Activated naive CD8-positive, alpha-beta T cell (primary cell): ENCODE measurements at regions not wholly inside any gene's neighbourhood (a gene's known extent, or its start where the extent isn't known, plus 50 kb on each side); places are given as distances from the start of the nearest gene placed in this dataset.
"Not testable (repeated sequence)": the region's sequence is repeated elsewhere in the genome, so short reads cannot be mapped to it uniquely, and the experiment has no call there.

Source experiments
- H3K27ac Mint-ChIP-seq: one replicate; pipeline ENCODE4 v1.8.0; 2021; ENCODE audit warnings: mixed read lengths
- H3K27me3 Mint-ChIP-seq: one replicate; pipeline ENCODE4 v1.8.0; 2021; ENCODE audit warnings: mixed read lengths
- H3K36me3 Mint-ChIP-seq: one replicate; pipeline ENCODE4 v1.8.0; 2021; ENCODE audit warnings: mixed read lengths
- H3K4me1 Mint-ChIP-seq: one replicate; pipeline ENCODE4 v1.8.0; 2021; ENCODE audit warnings: low read depth, mixed read lengths
- H3K4me3 Mint-ChIP-seq: one replicate; pipeline ENCODE4 v1.8.0; 2021; ENCODE audit warnings: mild to moderate bottlenecking, mixed read lengths
- H3K9me3 Mint-ChIP-seq: one replicate; pipeline ENCODE4 v1.8.0; 2021; ENCODE audit warnings: low read depth, mixed read lengths

- H3K27me3 Mint-ChIP-seq, H3K9me3 Mint-ChIP-seq, H3K4me3 Mint-ChIP-seq, H3K27ac Mint-ChIP-seq, H3K36me3 Mint-ChIP-seq, H3K4me1 Mint-ChIP-seq: not testable (repeated sequence)
These were observed 198.5 kb downstream of the LRRC70 start for GRCh38 chr5:62777081-62777480.

GRCh38 chr5:62776592-62776991 is 198.0 kb downstream of the LRRC70 start:
- H3K4me1 Mint-ChIP-seq, H3K27me3 Mint-ChIP-seq, H3K9me3 Mint-ChIP-seq, H3K27ac Mint-ChIP-seq, H3K4me3 Mint-ChIP-seq, H3K36me3 Mint-ChIP-seq: not testable (repeated sequence)

- H3K36me3 Mint-ChIP-seq = no peaks in the 10 kb centered on the region
- H3K9me3 Mint-ChIP-seq = no peaks in the 10 kb centered on the region
- peaks cover 3% of the 10 kb centered on the region for H3K27me3 Mint-ChIP-seq
- H3K4me3 Mint-ChIP-seq = no peak overlapping the region
- H3K27ac Mint-ChIP-seq = no peak overlapping the region
- no peaks in the 10 kb centered on the region for H3K4me1 Mint-ChIP-seq
These were observed 194.8 kb downstream of the LRRC70 start for GRCh38 chr5:62773460-62773859.

- no peak overlapping the region for H3K27ac Mint-ChIP-seq
- H3K36me3 Mint-ChIP-seq = no peaks in the 10 kb centered on the region
- H3K4me3 Mint-ChIP-seq = no peak overlapping the region
- H3K27me3 Mint-ChIP-seq = peaks cover 3% of the 10 kb centered on the region
- no peaks in the 10 kb centered on the region for H3K9me3 Mint-ChIP-seq
- H3K4me1 Mint-ChIP-seq = no peaks in the 10 kb centered on the region
These were observed 192.7 kb downstream of the LRRC70 start for GRCh38 chr5:62771341-62771740.

- Mint-ChIP-seq H3K4me1 (no peaks in the 10 kb centered on the region), H3K27ac (no peak overlapping the region), H3K9me3 (no peaks in the 10 kb centered on the region), H3K4me3 (no peak overlapping the region), H3K27me3 (peaks cover 3% of the 10 kb centered on the region), H3K36me3 (no peaks in the 10 kb centered on the region)
These were observed 189.0 kb downstream of the LRRC70 start for GRCh38 chr5:62767650-62768049.

GRCh38 chr5:62767077-62767476 is 188.5 kb downstream of the LRRC70 start:
- Mint-ChIP-seq H3K4me1 (no peaks in the 10 kb centered on the region), H3K36me3 (no peaks in the 10 kb centered on the region), H3K4me3 (no peak overlapping the region), H3K27me3 (peaks cover 3% of the 10 kb centered on the region), H3K9me3 (no peaks in the 10 kb centered on the region), H3K27ac (no peak overlapping the region)

GRCh38 chr5:62762503-62762902 is 183.9 kb downstream of the LRRC70 start:
- H3K4me1 Mint-ChIP-seq = no peaks in the 10 kb centered on the region
- no peaks in the 10 kb centered on the region for H3K9me3 Mint-ChIP-seq
- H3K27me3 Mint-ChIP-seq = no peaks in the 10 kb centered on the region
- H3K36me3 Mint-ChIP-seq = no peaks in the 10 kb centered on the region
- H3K4me3 Mint-ChIP-seq = no peak overlapping the region
- H3K27ac Mint-ChIP-seq = no peak overlapping the region

GRCh38 chr5:62757686-62758085 is 179.1 kb downstream of the LRRC70 start:
- not testable (repeated sequence) for H3K9me3 Mint-ChIP-seq, H3K4me1 Mint-ChIP-seq, H3K27me3 Mint-ChIP-seq, H3K27ac Mint-ChIP-seq, H3K4me3 Mint-ChIP-seq, H3K36me3 Mint-ChIP-seq

GRCh38 chr5:62752998-62753367 is 174.4 kb downstream of the LRRC70 start:
- H3K9me3 Mint-ChIP-seq, H3K36me3 Mint-ChIP-seq, H3K27me3 Mint-ChIP-seq, H3K4me1 Mint-ChIP-seq, H3K4me3 Mint-ChIP-seq, H3K27ac Mint-ChIP-seq: not testable (repeated sequence)

GRCh38 chr5:62752056-62752997 is 173.7 kb downstream of the LRRC70 start:
- H3K27ac Mint-ChIP-seq, H3K36me3 Mint-ChIP-seq, H3K27me3 Mint-ChIP-seq, H3K9me3 Mint-ChIP-seq, H3K4me1 Mint-ChIP-seq, H3K4me3 Mint-ChIP-seq: not testable (repeated sequence)

- no peaks in the 10 kb centered on the region for H3K36me3 Mint-ChIP-seq
- H3K4me3 Mint-ChIP-seq = no peak overlapping the region
- H3K4me1 Mint-ChIP-seq = no peaks in the 10 kb centered on the region
- no peaks in the 10 kb centered on the region for H3K9me3 Mint-ChIP-seq
- H3K27ac Mint-ChIP-seq = no peak overlapping the region
- H3K27me3 Mint-ChIP-seq = no peaks in the 10 kb centered on the region
These were observed 163.6 kb downstream of the LRRC70 start for GRCh38 chr5:62742207-62742606.

GRCh38 chr5:62741761-62742160 is 163.1 kb downstream of the LRRC70 start:
- no peaks in the 10 kb centered on the region for H3K4me1 Mint-ChIP-seq
- peaks cover 2% of the 10 kb centered on the region for H3K27me3 Mint-ChIP-seq
- no peaks in the 10 kb centered on the region for H3K36me3 Mint-ChIP-seq
- H3K9me3 Mint-ChIP-seq = no peaks in the 10 kb centered on the region
- no peak overlapping the region for H3K4me3 Mint-ChIP-seq
- H3K27ac Mint-ChIP-seq = no peak overlapping the region

GRCh38 chr5:62737766-62738165 is 159.1 kb downstream of the LRRC70 start:
- peaks cover 4% of the 10 kb centered on the region for H3K27me3 Mint-ChIP-seq
- no peaks in the 10 kb centered on the region for H3K4me1 Mint-ChIP-seq
- no peak overlapping the region for H3K4me3 Mint-ChIP-seq
- H3K9me3 Mint-ChIP-seq = peaks cover 10% of the 10 kb centered on the region
- no peak overlapping the region for H3K27ac Mint-ChIP-seq
- H3K36me3 Mint-ChIP-seq = no peaks in the 10 kb centered on the region

- Mint-ChIP-seq H3K4me3 (no peak overlapping the region), H3K36me3 (no peaks in the 10 kb centered on the region), H3K27ac (no peak overlapping the region), H3K27me3 (peaks cover 4% of the 10 kb centered on the region), H3K4me1 (no peaks in the 10 kb centered on the region), H3K9me3 (peaks cover 10% of the 10 kb centered on the region)
These were observed 154.1 kb downstream of the LRRC70 start for GRCh38 chr5:62732677-62733121.

- H3K9me3 Mint-ChIP-seq = peaks cover 10% of the 10 kb centered on the region
- no peaks in the 10 kb centered on the region for H3K36me3 Mint-ChIP-seq
- no peaks in the 10 kb centered on the region for H3K4me1 Mint-ChIP-seq
- H3K27ac Mint-ChIP-seq = no peak overlapping the region
- no peak overlapping the region for H3K4me3 Mint-ChIP-seq
- peaks cover 2% of the 10 kb centered on the region for H3K27me3 Mint-ChIP-seq
These were observed 152.4 kb downstream of the LRRC70 start for GRCh38 chr5:62731022-62731421.

GRCh38 chr5:62729675-62730074 is 151.1 kb downstream of the LRRC70 start:
- H3K4me3 Mint-ChIP-seq = no peak overlapping the region
- H3K9me3 Mint-ChIP-seq = peaks cover 6% of the 10 kb centered on the region
- no peaks in the 10 kb centered on the region for H3K4me1 Mint-ChIP-seq
- peaks cover 2% of the 10 kb centered on the region for H3K27me3 Mint-ChIP-seq
- H3K36me3 Mint-ChIP-seq = no peaks in the 10 kb centered on the region
- no peak overlapping the region for H3K27ac Mint-ChIP-seq
